ENCODE measurements at regions not wholly inside any gene's neighbourhood (a gene's known extent, or its start where the extent isn't known, plus 50 kb on each side); places are given as distances from the start of the nearest gene placed in this dataset.

- no peaks in the 10 kb centered on the region for H3K9me3 ChIP-seq (replicated peaks; ENCODE audit: control insufficient read depth, insufficient read depth, low read length)
- BruUV-seq (replicated peaks) = no TSS peak
- CTCF ChIA-PET = no interaction called here
Measured at GRCh38 chr13:64413529-64413928, 2816.6 kb downstream of the PCDH9 start.

More at GRCh38 chr13:64413529-64413928, 2816.6 kb downstream of the PCDH9 start:
- Histone ChIP-seq H3K9ac (replicated peaks; ENCODE audit: extremely low read depth, insufficient read depth, low read length) (no peak overlapping the region), H3K36me3 (ENCODE audit: control insufficient read depth in 2 of 2, extremely low read depth in 1 of 2, insufficient read depth in 2 of 2, low read length in 2 of 2) (no peaks in the 10 kb centered on the region), H3K4me1 (ENCODE audit: control insufficient read depth, extremely low read depth, insufficient read depth, low read length) (no peaks in the 10 kb centered on the region), H3K27ac (ENCODE audit: insufficient read depth, low read depth, low read length) (no peak overlapping the region), H3K79me2 (ENCODE audit: control insufficient read depth, insufficient read depth, low read length) (no peaks in the 10 kb centered on the region), H3K9me1 (replicated peaks; ENCODE audit: control insufficient read depth, extremely low read depth, insufficient read depth, low read length) (no peaks in the 10 kb centered on the region), H4K20me1 (replicated peaks; ENCODE audit: control insufficient read depth, extremely low read depth, insufficient read depth, low read length) (no peaks in the 10 kb centered on the region), H2AFZ (ENCODE audit: low read depth, low read length) (no peak overlapping the region), H3K4me3 (replicated peaks in 1 of 3; ENCODE audit: insufficient read depth in 1 of 3, low read depth in 1 of 3, low read length in 3 of 3) (no peak overlapping the region), H3K4me2 (ENCODE audit: insufficient read depth, low read length) (no peak overlapping the region), H3K27me3 (ENCODE audit: control insufficient read depth in 2 of 2, insufficient read depth in 2 of 2, low read length in 2 of 2) (no peaks in the 10 kb centered on the region)
- intact Hi-C loops (cut with micrococcal nuclease) (no loop called here), dilution Hi-C loops (cut with MboI; ENCODE audit: extremely low pct_ligation_motif_present, low sequenced_read_pairs) (no loop called here)
- POLR2A ChIA-PET = no interaction called here
- FAIRE-seq = no peak
- no peak for DNase-seq (ENCODE audit: low read depth, low spot score)
- TF ChIP-seq, protein P1, sequence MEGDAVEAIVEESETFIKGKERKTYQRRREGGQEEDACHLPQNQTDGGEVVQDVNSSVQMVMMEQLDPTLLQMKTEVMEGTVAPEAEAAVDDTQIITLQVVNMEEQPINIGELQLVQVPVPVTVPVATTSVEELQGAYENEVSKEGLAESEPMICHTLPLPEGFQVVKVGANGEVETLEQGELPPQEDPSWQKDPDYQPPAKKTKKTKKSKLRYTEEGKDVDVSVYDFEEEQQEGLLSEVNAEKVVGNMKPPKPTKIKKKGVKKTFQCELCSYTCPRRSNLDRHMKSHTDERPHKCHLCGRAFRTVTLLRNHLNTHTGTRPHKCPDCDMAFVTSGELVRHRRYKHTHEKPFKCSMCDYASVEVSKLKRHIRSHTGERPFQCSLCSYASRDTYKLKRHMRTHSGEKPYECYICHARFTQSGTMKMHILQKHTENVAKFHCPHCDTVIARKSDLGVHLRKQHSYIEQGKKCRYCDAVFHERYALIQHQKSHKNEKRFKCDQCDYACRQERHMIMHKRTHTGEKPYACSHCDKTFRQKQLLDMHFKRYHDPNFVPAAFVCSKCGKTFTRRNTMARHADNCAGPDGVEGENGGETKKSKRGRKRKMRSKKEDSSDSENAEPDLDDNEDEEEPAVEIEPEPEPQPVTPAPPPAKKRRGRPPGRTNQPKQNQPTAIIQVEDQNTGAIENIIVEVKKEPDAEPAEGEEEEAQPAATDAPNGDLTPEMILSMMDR (IDR thresholded peaks at IDR 0.05; ENCODE audit: extremely low read depth in 1 of 2, insufficient read depth in 1 of 2, low read depth in 1 of 2, low read length in 2 of 2) = no peak
- TF ChIP-seq POLR2AphosphoS5 (IDR thresholded peaks at IDR 0.05; ENCODE audit: insufficient read depth, low read depth, low read length) = no peak
- no peak for TF ChIP-seq POLR2A (IDR thresholded peaks at IDR 0.05; ENCODE audit: low read depth, low read length)
- no peak for TF ChIP-seq EZH2 (IDR thresholded peaks at IDR 0.05; ENCODE audit: borderline replicate concordance, low read depth, low read length, severe bottlenecking)
- no peak for TF ChIP-seq MAX (IDR thresholded peaks at IDR 0.05; ENCODE audit: insufficient read depth, insufficient read length)
- TF ChIP-seq GATA2 (IDR thresholded peaks at IDR 0.05; ENCODE audit: insufficient read depth, insufficient read length, low read depth, low read length) = no peak
- TF ChIP-seq FOS (IDR thresholded peaks at IDR 0.05; ENCODE audit: borderline replicate concordance, insufficient read depth, low read length) = no peak
- TF ChIP-seq JUN (IDR thresholded peaks at IDR 0.05; ENCODE audit: borderline replicate concordance, insufficient read depth, insufficient read length, low read depth) = no peak
- TF ChIP-seq MYC (IDR thresholded peaks at IDR 0.05; ENCODE audit: low read depth, low read length) = no peak

Data from endothelial cell of umbilical vein (primary cell).